GM18498 (cell line): ENCODE measurements at regions not wholly inside any gene's neighbourhood (a gene's known extent, or its start where the extent isn't known, plus 50 kb on each side); places are given as distances from the start of the nearest gene placed in this dataset.

Experiments
- ATAC-seq: cut with Tn5 transposase; IDR thresholded peaks from one replicate; pipeline ENCODE4 v1.9.1; 2021; ENCODE audit warnings: mild to moderate bottlenecking, moderate library complexity; ENCODE audit not compliant: unreplicated experiment

- no peak for ATAC-seq
Measured at GRCh38 chr3:192079098-192079497, 618.1 kb downstream of the PYDC2 start.

- ATAC-seq, result no peak
Measured at GRCh38 chr3:192080336-192080735, 619.4 kb downstream of the PYDC2 start.

GRCh38 chr3:192082730-192083660 is 622.0 kb downstream of the PYDC2 start:
- ATAC-seq, result peak; percentile 93
